GM12878 (cell line): ENCODE measurements at regions not wholly inside any gene's neighbourhood (a gene's known extent, or its start where the extent isn't known, plus 50 kb on each side); places are given as distances from the start of the nearest gene placed in this dataset.

ENCODE experiments used
- ATF2 ChIP-seq: IDR thresholded peaks from 2 replicates; pipeline ENCODE4 v1.6.1; 2012; ENCODE audit warnings: low read length, inconsistent platforms
- CBFB ChIP-seq: IDR thresholded peaks from 2 replicates; pipeline ENCODE4 v1.6.1; 2016; ENCODE audit warnings: antibody characterized with exemption, low read depth
- EED ChIP-seq: sonication (generic); IDR thresholded peaks from 2 replicates; pipeline ENCODE4 v1.6.1; 2016; ENCODE audit warnings: antibody characterized with exemption, low read depth
- HDAC6 ChIP-seq: fragments of 200-600 bp; sonication (generic); IDR thresholded peaks from one replicate; pipeline ENCODE4 v1.8.0; 2017; ENCODE audit warnings: antibody characterized with exemption; ENCODE audit not compliant: unreplicated experiment
- IRF4 ChIP-seq: IDR thresholded peaks from 2 replicates; pipeline ENCODE4 v1.6.1; 2011; ENCODE audit warnings: low read depth, low read length
- JUNB ChIP-seq: IDR thresholded peaks from 2 replicates; pipeline ENCODE4 v1.6.1; 2016; ENCODE audit warnings: antibody characterized with exemption, mild to moderate bottlenecking
- MEF2B ChIP-seq: fragments of 450-650 bp; IDR thresholded peaks from 2 replicates; pipeline ENCODE4 v1.6.1; 2018; ENCODE audit warnings: mild to moderate bottlenecking, moderate library complexity; ENCODE audit not compliant: partially characterized antibody, poor library complexity, severe bottlenecking
- MLLT1 ChIP-seq: fragments of 450-650 bp; IDR thresholded peaks from 2 replicates; pipeline ENCODE4 v1.6.1; 2016; ENCODE audit warnings: mild to moderate bottlenecking
- NBN ChIP-seq: fragments of 450-650 bp; IDR thresholded peaks from 2 replicates; pipeline ENCODE4 v1.6.1; 2016
- PBX3 ChIP-seq: IDR thresholded peaks from 2 replicates; pipeline ENCODE4 v1.6.1; 2011; ENCODE audit warnings: mild to moderate bottlenecking, low read depth, low read length, moderate library complexity; ENCODE audit not compliant: insufficient replicate concordance
- POLR2A ChIP-seq: IDR thresholded peaks from 2 replicates; pipeline ENCODE4 v1.6.1; 2011; ENCODE audit warnings: low read depth, mild to moderate bottlenecking, low read length
- PRDM15 ChIP-seq: fragments of 450-650 bp; formaldehyde crosslinking; IDR thresholded peaks from 2 replicates; pipeline ENCODE4 v1.4.0; 2020; ENCODE audit warnings: mild to moderate bottlenecking, moderate library complexity
- RAD21 ChIP-seq: IDR thresholded peaks from 2 replicates; pipeline ENCODE4 v1.6.1; 2011; ENCODE audit warnings: mild to moderate bottlenecking, low read depth, low read length, moderate library complexity; ENCODE audit not compliant: insufficient read depth
- RAD51 ChIP-seq: fragments of 450-650 bp; IDR thresholded peaks from 2 replicates; pipeline ENCODE4 v1.6.1; 2016; ENCODE audit warnings: moderate library complexity, mild to moderate bottlenecking, inconsistent platforms
- RUNX3 ChIP-seq: IDR thresholded peaks from 2 replicates; pipeline ENCODE4 v1.6.1; 2012; ENCODE audit warnings: low read length, inconsistent platforms
- STAT1 ChIP-seq: fragments of 450-650 bp; conservative IDR thresholded peaks from 2 replicates; pipeline ENCODE4 v1.6.1; 2014; ENCODE audit warnings: antibody characterized with exemption, mild to moderate bottlenecking
- TBL1XR1 ChIP-seq: IDR thresholded peaks from 2 replicates; pipeline ENCODE4 v1.6.1; 2012; ENCODE audit warnings: low read depth, low read length, improper control_type of control experiment
- TCF3 ChIP-seq: IDR thresholded peaks from 2 replicates; pipeline ENCODE4 v1.6.1; 2012; ENCODE audit warnings: low read depth, mild to moderate bottlenecking, low read length, borderline replicate concordance; ENCODE audit not compliant: insufficient read depth
- WRNIP1 ChIP-seq: IDR thresholded peaks from 2 replicates; pipeline ENCODE4 v1.6.1; 2011; ENCODE audit warnings: low read depth, low read length, improper control_type of control experiment, borderline replicate concordance
- ZBED1 ChIP-seq: IDR thresholded peaks from 2 replicates; pipeline ENCODE4 v1.6.1; 2016; ENCODE audit warnings: borderline replicate concordance
- ZBTB4 ChIP-seq: fragments of 450-650 bp; formaldehyde crosslinking; IDR thresholded peaks from 2 replicates; pipeline ENCODE4 v1.4.0; 2022; ENCODE audit warnings: mild to moderate bottlenecking, moderate library complexity
- ZNF24 ChIP-seq: fragments of 450-650 bp; IDR thresholded peaks from 2 replicates; pipeline ENCODE4 v1.6.1; 2017; ENCODE audit warnings: antibody characterized with exemption, mild to moderate bottlenecking

- TF ChIP-seq HDAC6 (no peak), WRNIP1 (no peak), PRDM15 (CRISPR knock-in tag) (no peak), JUNB (peak; percentile 72), ZBTB4 (CRISPR knock-in tag) (no peak), RAD51 (peak; percentile 53; the same call in 1 of the 2 replicates), ZNF24 (no peak), ATF2 (peak; percentile 75), RUNX3 (peak; percentile 55), IRF4 (peak; percentile 64), TCF3 (0 out of 2 replicates have a peak, but pooled peaks have one; percentile 16), ZBED1 (peak; percentile 51; the same call in 1 of the 2 replicates), PBX3 (peak; percentile 12), RAD21 (0 out of 2 replicates have a peak, but pooled peaks have one; percentile 9), MEF2B (peak; percentile 61), MLLT1 (no peak), TBL1XR1 (no peak), CBFB (0 out of 2 replicates have a peak, but pooled peaks have one; percentile 26), EED (peak; percentile 77), NBN (peak; percentile 41), POLR2A (peak; percentile 39; the same call in 1 of the 2 replicates), STAT1 (no peak)
These were observed 88.7 kb downstream of the UGCG start (continued) for GRCh38 chr9:111985315-111985714.
